Fibroblast of mammary gland (primary cell): ENCODE measurements at regions not wholly inside any gene's neighbourhood (a gene's known extent, or its start where the extent isn't known, plus 50 kb on each side); places are given as distances from the start of the nearest gene placed in this dataset.
"Not testable (repeated sequence)": the region's sequence is repeated elsewhere in the genome, so short reads cannot be mapped to it uniquely, and the experiment has no call there.

Experiments used
- DNase-seq: peaks from one replicate; pipeline ENCODE4 v3.0.0-alpha.2; 2010; ENCODE audit warnings: low read depth
- H3K4me3 ChIP-seq: 2 replicates; pipeline ENCODE4 v1.5.1; 2011; ENCODE audit warnings: low read depth, mild to moderate bottlenecking, low read length, moderate library complexity; ENCODE audit not compliant: control insufficient read depth
- CTCF ChIP-seq: conservative IDR thresholded peaks from 2 replicates; pipeline ENCODE4 v1.5.1; 2011; ENCODE audit warnings: low read depth, low read length, inconsistent platforms; ENCODE audit not compliant: control insufficient read depth, insufficient read depth

GRCh38 chr7:13615679-13616078 lies 373.8 kb downstream of the ETV1 start:
- H3K4me3 ChIP-seq: no peak overlapping the region
- no peak for DNase-seq
- no peak for TF ChIP-seq CTCF

GRCh38 chr7:13627455-13627854 lies 362.0 kb downstream of the ETV1 start:
- DNase-seq: no peak
- H3K4me3 ChIP-seq: no peak overlapping the region
- no peak for TF ChIP-seq CTCF

- TF ChIP-seq CTCF: no peak
- DNase-seq: peak; percentile 53
- H3K4me3 ChIP-seq: no peak overlapping the region
Observed at GRCh38 chr7:13628239-13629001, 361.0 kb downstream of the ETV1 start.

- peak; percentile 25 for DNase-seq
- H3K4me3 ChIP-seq: not testable (repeated sequence)
Observed at GRCh38 chr7:13631207-13632049, 358.0 kb downstream of the ETV1 start.

- peak; percentile 31 for DNase-seq
- no peak for TF ChIP-seq CTCF
- H3K4me3 ChIP-seq: no peak overlapping the region
Observed at GRCh38 chr7:13633857-13634256, 355.6 kb downstream of the ETV1 start.

GRCh38 chr7:13639396-13639795 lies 350.1 kb downstream of the ETV1 start:
- DNase-seq: no peak
- no peak for TF ChIP-seq CTCF
- H3K4me3 ChIP-seq: no peak overlapping the region

- DNase-seq: peak; percentile 72
- no peak for TF ChIP-seq CTCF
- H3K4me3 ChIP-seq: no peak overlapping the region
Observed at GRCh38 chr7:13641714-13642113, 347.8 kb downstream of the ETV1 start.
